ENCODE measurements at regions not wholly inside any gene's neighbourhood (a gene's known extent, or its start where the extent isn't known, plus 50 kb on each side); places are given as distances from the start of the nearest gene placed in this dataset.

DNA sequence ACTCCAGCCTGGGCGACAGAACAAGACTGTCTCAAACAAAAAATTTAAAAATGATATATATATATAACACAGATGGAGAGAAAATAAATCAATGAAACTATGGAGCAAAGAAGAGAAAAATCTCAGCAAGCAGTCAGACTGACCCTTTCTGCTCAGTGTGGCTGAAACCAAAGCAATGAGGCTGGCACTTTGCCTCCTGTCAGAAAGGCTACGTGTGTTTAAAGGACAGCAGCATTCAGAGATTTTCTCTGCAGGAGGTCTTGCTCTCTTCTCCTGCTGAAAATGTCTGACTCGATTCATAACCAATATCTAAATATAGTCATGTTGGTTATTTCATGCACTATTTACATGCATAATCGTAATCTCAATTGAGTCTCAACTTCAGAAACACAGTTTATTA is 527.0 kb upstream of the JARID2 start:
- Histone ChIP-seq H3K27me3 (no peaks in the 10 kb centered on the region), H3K27ac (no peak overlapping the region), H3K9me3 (no peaks in the 10 kb centered on the region), H3K4me3 (no peak overlapping the region), H3K36me3 (no peaks in the 10 kb centered on the region), H3K4me1 (peaks cover 5 to 20% (median 9%) of the 10 kb centered on the region in 4 donors)
- in situ Hi-C loops (cut with MboI; ENCODE audit: low pct_ligation_motif_present in 1 of 4, low pct_unique_long_range_greater_than_20kb in 1 of 4, low sequenced_read_pairs in 3 of 4): loop anchor here in 1 of 4 donors (10.0 kb wide), 1 partner anchor 504 kb away; no protein-coding TSS in a partner anchor
- intact Hi-C loops (cut with DNase I; ENCODE audit: low total_unique reads): no loop called here
- TF ChIP-seq POLR2AphosphoS5 (IDR thresholded peaks at IDR 0.05): no peak
- no peak for TF ChIP-seq POLR2A (IDR thresholded peaks at IDR 0.05)
- TF ChIP-seq, protein P1, sequence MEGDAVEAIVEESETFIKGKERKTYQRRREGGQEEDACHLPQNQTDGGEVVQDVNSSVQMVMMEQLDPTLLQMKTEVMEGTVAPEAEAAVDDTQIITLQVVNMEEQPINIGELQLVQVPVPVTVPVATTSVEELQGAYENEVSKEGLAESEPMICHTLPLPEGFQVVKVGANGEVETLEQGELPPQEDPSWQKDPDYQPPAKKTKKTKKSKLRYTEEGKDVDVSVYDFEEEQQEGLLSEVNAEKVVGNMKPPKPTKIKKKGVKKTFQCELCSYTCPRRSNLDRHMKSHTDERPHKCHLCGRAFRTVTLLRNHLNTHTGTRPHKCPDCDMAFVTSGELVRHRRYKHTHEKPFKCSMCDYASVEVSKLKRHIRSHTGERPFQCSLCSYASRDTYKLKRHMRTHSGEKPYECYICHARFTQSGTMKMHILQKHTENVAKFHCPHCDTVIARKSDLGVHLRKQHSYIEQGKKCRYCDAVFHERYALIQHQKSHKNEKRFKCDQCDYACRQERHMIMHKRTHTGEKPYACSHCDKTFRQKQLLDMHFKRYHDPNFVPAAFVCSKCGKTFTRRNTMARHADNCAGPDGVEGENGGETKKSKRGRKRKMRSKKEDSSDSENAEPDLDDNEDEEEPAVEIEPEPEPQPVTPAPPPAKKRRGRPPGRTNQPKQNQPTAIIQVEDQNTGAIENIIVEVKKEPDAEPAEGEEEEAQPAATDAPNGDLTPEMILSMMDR (IDR thresholded peaks at IDR 0.05): no peak
- no peak for TF ChIP-seq EP300 (IDR thresholded peaks at IDR 0.05; ENCODE audit: low read depth)
- WGBS, 2 donors (ENCODE audit: low coverage in 1 of 2): 65 to 76% methylated on average over 4 of the region's 4 CpGs
- DNase-seq: no peak

DNA sequence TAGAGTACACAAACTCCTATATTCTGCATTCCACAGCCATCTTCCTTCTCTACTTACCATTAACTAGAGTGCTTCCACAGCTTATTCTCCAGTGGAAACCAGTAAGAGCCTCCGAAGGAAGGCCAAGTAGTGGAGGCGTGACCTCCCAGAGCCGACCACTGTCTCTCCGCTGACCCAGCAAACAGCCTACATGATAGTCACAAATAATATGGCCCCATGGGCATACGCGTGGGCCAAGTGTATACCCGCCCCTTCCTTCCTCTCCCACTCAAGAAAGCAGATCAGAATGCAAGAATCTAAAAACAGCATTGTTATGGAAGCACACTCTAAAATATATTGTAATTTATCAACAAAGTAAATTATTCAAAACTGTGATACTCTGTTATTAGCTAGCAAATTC is 526.6 kb upstream of the JARID2 start:
- no peak overlapping the region for H3K27ac ChIP-seq
- H3K27me3 ChIP-seq: no peaks in the 10 kb centered on the region
- intact Hi-C loops (cut with DNase I; ENCODE audit: low total_unique reads) (no loop called here), in situ Hi-C loops (cut with MboI; ENCODE audit: low pct_ligation_motif_present in 1 of 4, low pct_unique_long_range_greater_than_20kb in 1 of 4, low sequenced_read_pairs in 3 of 4) (loop anchor here in 1 of 4 donors (10.0 kb wide), 1 partner anchor 504 kb away; no protein-coding TSS in a partner anchor)
- H3K36me3 ChIP-seq: no peaks in the 10 kb centered on the region
- TF ChIP-seq, protein P1 (IDR thresholded peaks at IDR 0.05): no peak
- TF ChIP-seq POLR2AphosphoS5 (IDR thresholded peaks at IDR 0.05): no peak
- no peak for TF ChIP-seq POLR2A (IDR thresholded peaks at IDR 0.05)
- no peak for TF ChIP-seq EP300 (IDR thresholded peaks at IDR 0.05; ENCODE audit: low read depth)
- peaks cover 5 to 20% (median 9%) of the 10 kb centered on the region in 4 donors for H3K4me1 ChIP-seq
- WGBS, 2 donors (ENCODE audit: low coverage in 1 of 2): 71 to 79% methylated on average over 7 of the region's 7 CpGs
- DNase-seq: no peak
- no peak overlapping the region for H3K4me3 ChIP-seq
- H3K9me3 ChIP-seq: no peaks in the 10 kb centered on the region

DNA sequence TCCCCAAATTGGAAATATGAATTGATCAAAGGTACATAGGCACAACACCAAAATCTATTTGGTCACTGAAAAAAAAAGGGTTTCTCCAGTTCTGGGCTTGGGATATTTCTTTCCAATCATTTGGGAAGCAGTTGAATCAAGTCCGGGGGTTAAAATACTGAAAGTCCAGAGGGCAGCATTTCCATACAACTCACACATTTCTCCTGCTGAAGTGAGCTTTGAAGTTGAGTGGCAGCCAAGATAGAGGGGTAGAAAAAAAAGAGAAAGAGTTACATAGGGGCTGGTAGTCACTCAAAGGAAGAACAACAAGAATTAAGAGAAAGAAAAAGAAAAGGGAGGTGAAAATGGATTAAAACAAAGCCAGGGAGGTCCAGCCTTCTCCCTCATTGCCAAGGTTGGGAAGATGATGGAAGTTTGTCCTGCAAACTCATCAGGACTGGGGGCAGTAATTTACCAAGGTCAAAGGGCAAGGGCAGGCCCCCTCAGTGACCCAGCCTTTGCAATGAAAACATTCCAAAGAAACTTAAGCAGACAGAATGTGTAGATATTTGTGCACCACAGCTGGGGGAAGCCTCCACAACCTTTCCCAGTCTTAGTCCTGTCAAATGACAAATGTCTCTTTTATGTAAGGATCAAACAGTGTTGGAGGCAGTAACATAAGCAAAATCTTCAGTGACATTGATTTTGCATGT is 525.3 kb upstream of the JARID2 start:
- Histone ChIP-seq H3K27me3 (no peaks in the 10 kb centered on the region), H3K27ac (peak overlapping the region; percentile 13 to 49 (median 38)), H3K4me3 (no peak overlapping the region), H3K36me3 (no peaks in the 10 kb centered on the region), H3K9me3 (no peaks in the 10 kb centered on the region), H3K4me1 (peaks cover 5 to 20% (median 9%) of the 10 kb centered on the region in 4 donors)
- intact Hi-C loops (cut with DNase I; ENCODE audit: low total_unique reads): no loop called here
- TF ChIP-seq POLR2AphosphoS5 (IDR thresholded peaks at IDR 0.05) (no peak), POLR2A (IDR thresholded peaks at IDR 0.05) (no peak), EP300 (IDR thresholded peaks at IDR 0.05; ENCODE audit: low read depth) (no peak)
- TF ChIP-seq, protein P1 (IDR thresholded peaks at IDR 0.05): no peak
- in situ Hi-C loops (cut with MboI; ENCODE audit: low pct_ligation_motif_present in 1 of 4, low pct_unique_long_range_greater_than_20kb in 1 of 4, low sequenced_read_pairs in 3 of 4): no loop called here
- WGBS, 2 donors (ENCODE audit: low coverage in 1 of 2): 62 to 67% methylated on average over 1 of the region's 1 CpG
- DNase-seq: no peak

DNA sequence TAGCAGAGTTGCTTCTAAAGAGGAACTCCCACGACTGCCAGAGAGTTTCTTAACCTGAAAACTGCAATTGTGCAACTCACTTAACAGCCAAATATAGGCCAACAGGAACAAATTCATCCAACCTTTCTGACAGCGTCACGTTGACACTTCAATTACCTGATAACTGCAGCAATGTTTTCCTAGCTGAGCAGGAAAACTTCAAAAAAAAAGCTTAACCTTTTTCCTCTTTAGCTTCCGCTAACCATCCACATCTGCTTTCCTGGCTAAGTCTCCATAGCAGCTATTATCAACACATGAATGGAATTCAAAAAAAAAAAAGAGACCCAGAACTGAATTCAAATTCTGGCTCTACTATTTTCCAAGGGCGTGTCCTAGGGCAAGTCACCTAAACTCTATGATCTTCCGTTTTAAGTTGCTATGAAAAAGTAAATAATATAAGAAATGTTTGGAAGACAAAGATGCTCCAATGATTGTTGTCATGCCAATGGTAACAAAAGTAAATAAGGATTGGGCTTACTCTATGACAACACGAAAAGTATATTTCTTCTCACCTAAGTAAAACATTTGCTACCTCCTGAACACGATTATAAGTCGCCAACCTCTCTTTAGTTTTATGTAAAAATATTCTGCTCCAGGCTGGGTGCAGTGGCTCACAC is 524.6 kb upstream of the JARID2 start:
- Histone ChIP-seq H3K36me3 (no peaks in the 10 kb centered on the region), H3K4me1 (peaks cover 5 to 20% (median 9%) of the 10 kb centered on the region in 4 donors), H3K27ac (peak overlapping the region in 1 of 4 donors; percentile 49), H3K4me3 (no peak overlapping the region), H3K27me3 (no peaks in the 10 kb centered on the region), H3K9me3 (no peaks in the 10 kb centered on the region)
- DNase-seq: no peak
- intact Hi-C loops (cut with DNase I; ENCODE audit: low total_unique reads) (no loop called here), in situ Hi-C loops (cut with MboI; ENCODE audit: low pct_ligation_motif_present in 1 of 4, low pct_unique_long_range_greater_than_20kb in 1 of 4, low sequenced_read_pairs in 3 of 4) (no loop called here)
- 35 to 46% methylated on average over 6 to 9 of the region's 9 CpGs for WGBS, 2 donors (ENCODE audit: low coverage in 1 of 2)
- TF ChIP-seq, protein P1 (IDR thresholded peaks at IDR 0.05): no peak
- peak in 1 of 3 donors; percentile 35 for TF ChIP-seq POLR2AphosphoS5 (IDR thresholded peaks at IDR 0.05)
- no peak for TF ChIP-seq EP300 (IDR thresholded peaks at IDR 0.05; ENCODE audit: low read depth)
- no peak for TF ChIP-seq POLR2A (IDR thresholded peaks at IDR 0.05)
